HG03432 (cell line): ENCODE measurements at regions not wholly inside any gene's neighbourhood (a gene's known extent, or its start where the extent isn't known, plus 50 kb on each side); places are given as distances from the start of the nearest gene placed in this dataset.

ENCODE experiments used
- ATAC-seq: cut with Tn5 transposase; IDR thresholded peaks from one replicate; pipeline ENCODE4 v1.9.1; 2021; ENCODE audit warnings: mild to moderate bottlenecking, moderate library complexity; ENCODE audit not compliant: unreplicated experiment

GRCh38 chr2:133666621-133667020 is 98.4 kb upstream of the NCKAP5 start:
- no peak for ATAC-seq

- no peak for ATAC-seq
Observed at GRCh38 chr2:133667085-133667484, 98.8 kb upstream of the NCKAP5 start.

- no peak for ATAC-seq
Observed at GRCh38 chr2:133667968-133668367, 99.7 kb upstream of the NCKAP5 start.

- ATAC-seq, result no peak
Observed at GRCh38 chr2:133668547-133668946, 100.3 kb upstream of the NCKAP5 start.

GRCh38 chr2:133673305-133673905 is 105.1 kb upstream of the NCKAP5 start:
- ATAC-seq, result no peak

- ATAC-seq, result no peak
Observed at GRCh38 chr2:133674066-133674432, 105.8 kb upstream of the NCKAP5 start.

GRCh38 chr2:133674433-133675331 is 106.4 kb upstream of the NCKAP5 start:
- no peak for ATAC-seq

GRCh38 chr2:133676392-133677130 is 108.3 kb upstream of the NCKAP5 start:
- no peak for ATAC-seq

- no peak for ATAC-seq
Observed at GRCh38 chr2:133680343-133681049, 112.2 kb upstream of the NCKAP5 start.

GRCh38 chr2:133682347-133682746 is 114.1 kb upstream of the NCKAP5 start:
- ATAC-seq, result no peak

- no peak for ATAC-seq
Observed at GRCh38 chr2:133682906-133683305, 114.6 kb upstream of the NCKAP5 start.

- no peak for ATAC-seq
Observed at GRCh38 chr2:133685636-133686215, 117.5 kb upstream of the NCKAP5 start.

GRCh38 chr2:133690780-133691179 is 122.5 kb upstream of the NCKAP5 start:
- ATAC-seq, result no peak

- no peak for ATAC-seq
Observed at GRCh38 chr2:133691336-133691735, 123.1 kb upstream of the NCKAP5 start.

- no peak for ATAC-seq
Observed at GRCh38 chr2:133705287-133705686, 137.0 kb upstream of the NCKAP5 start.

- no peak for ATAC-seq
Observed at GRCh38 chr2:133710613-133711012, 142.3 kb upstream of the NCKAP5 start.

- ATAC-seq, result no peak
Observed at GRCh38 chr2:133711201-133711600, 142.9 kb upstream of the NCKAP5 start.

GRCh38 chr2:133711806-133712205 is 143.5 kb upstream of the NCKAP5 start:
- ATAC-seq, result no peak

- ATAC-seq, result no peak
Observed at GRCh38 chr2:133712369-133712768, 144.1 kb upstream of the NCKAP5 start.

GRCh38 chr2:133713049-133713580 is 144.9 kb upstream of the NCKAP5 start:
- ATAC-seq, result no peak
